ENCODE measurements at regions not wholly inside any gene's neighbourhood (a gene's known extent, or its start where the extent isn't known, plus 50 kb on each side); places are given as distances from the start of the nearest gene placed in this dataset.

DNA sequence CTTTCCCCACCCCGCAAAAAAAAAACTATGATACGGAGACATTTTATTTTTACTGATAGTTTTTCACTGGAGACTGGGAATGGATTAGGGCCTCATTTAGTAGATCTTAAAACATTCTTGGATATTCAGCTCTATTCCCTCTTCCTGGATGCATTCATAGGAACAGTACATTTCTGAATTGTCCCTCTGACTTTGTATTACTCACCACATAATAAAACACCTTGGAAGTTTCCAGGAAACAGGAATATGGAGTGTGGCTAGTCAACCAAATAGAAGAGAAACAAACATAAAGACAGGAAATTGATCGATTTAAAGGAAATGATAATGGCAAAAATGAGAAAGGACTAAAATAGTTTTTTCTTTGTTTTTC lies 147.7 kb downstream of the GPX5 start:
- no peak for TF ChIP-seq TAF1 (IDR thresholded peaks at IDR 0.05; ENCODE audit: low read depth)
- Histone ChIP-seq H4K20me1 (ENCODE audit: insufficient read depth) (no peaks in the 10 kb centered on the region), H3K9me3 (ENCODE audit: low read length) (no peaks in the 10 kb centered on the region), H3K9me2 (ENCODE audit: insufficient read depth, low read length) (no peaks in the 10 kb centered on the region), H3F3A (ENCODE audit: insufficient read depth, low read length, poor library complexity, severe bottlenecking) (no peaks in the 10 kb centered on the region), H3K36me3 (ENCODE audit: insufficient read depth, low read length) (no peaks in the 10 kb centered on the region), H3K4me3 (ENCODE audit: low read length) (peak overlapping the region; percentile 84), H2AFZ (ENCODE audit: low read depth, low read length) (no peak overlapping the region), H3K27me3 (ENCODE audit: insufficient read depth, low read depth, low read length) (no peaks in the 10 kb centered on the region), H3K9ac (ENCODE audit: low read length) (no peak overlapping the region), H3K27ac (ENCODE audit: low read length) (no peak overlapping the region), H3K79me2 (replicated peaks; ENCODE audit: insufficient read depth, low read length) (no peaks in the 10 kb centered on the region), H3K4me2 (ENCODE audit: low read length) (no peak overlapping the region)

DNA sequence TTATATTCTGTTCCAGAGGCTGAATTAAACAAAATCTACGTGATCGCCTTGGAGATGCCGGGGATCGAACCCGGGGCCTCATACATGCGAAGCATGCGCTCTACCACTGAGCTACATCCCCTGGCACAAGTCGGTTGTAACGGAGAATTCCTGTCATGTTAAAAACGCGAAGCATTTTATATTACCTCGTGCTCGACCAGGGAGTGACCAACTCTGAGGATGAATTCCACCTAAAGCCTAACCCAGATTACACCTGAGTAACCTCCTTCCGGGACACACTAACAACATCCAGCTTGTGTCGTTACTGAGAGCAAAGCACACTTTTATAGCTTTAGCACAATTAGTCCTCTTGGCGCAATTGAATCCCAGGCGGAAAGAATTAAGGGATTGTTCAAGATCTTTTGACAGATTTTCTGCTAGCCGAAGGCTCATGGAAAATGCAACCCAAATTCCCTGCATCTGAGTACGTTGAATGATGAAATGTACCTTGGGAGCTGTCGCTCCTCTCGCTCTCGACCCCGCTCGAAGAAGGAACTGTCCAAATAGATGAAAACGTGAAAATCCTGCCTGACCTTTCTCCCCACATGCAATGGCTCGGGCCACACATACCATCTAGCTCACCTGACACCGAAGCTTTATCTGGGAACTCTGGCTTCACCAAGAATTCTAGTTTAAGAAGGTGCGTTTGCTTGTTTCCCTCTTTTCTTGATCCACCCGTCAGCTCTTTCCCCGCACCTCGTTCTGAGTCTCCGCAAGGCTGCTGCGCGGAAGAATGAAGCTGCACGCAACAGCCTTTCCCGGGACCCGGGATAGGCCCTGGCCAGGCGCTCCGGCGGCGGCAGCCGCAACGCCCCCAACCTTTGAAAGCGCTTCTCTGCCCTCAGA lies 148.3 kb downstream of the GPX5 start:
- H4K20me1 ChIP-seq (ENCODE audit: insufficient read depth): no peaks in the 10 kb centered on the region
- H2AFZ ChIP-seq (ENCODE audit: low read depth, low read length): peak overlapping the region; percentile 95
- H3K4me2 ChIP-seq (ENCODE audit: low read length): peak overlapping the region; percentile 66
- H3F3A ChIP-seq (ENCODE audit: insufficient read depth, low read length, poor library complexity, severe bottlenecking): no peaks in the 10 kb centered on the region
- H3K9me3 ChIP-seq (ENCODE audit: low read length): no peaks in the 10 kb centered on the region
- H3K79me2 ChIP-seq (replicated peaks; ENCODE audit: insufficient read depth, low read length): no peaks in the 10 kb centered on the region
- peak overlapping the region; percentile 84 for H3K4me3 ChIP-seq (ENCODE audit: low read length)
- H3K27ac ChIP-seq (ENCODE audit: low read length): peak overlapping the region; percentile 54
- TF ChIP-seq SMC3 (conservative IDR thresholded peaks at IDR 0.05; ENCODE audit: poor library complexity) (no peak), EP300 (conservative IDR thresholded peaks at IDR 0.05; ENCODE audit: poor library complexity, severe bottlenecking) (no peak), MXI1 (conservative IDR thresholded peaks at IDR 0.05; ENCODE audit: poor library complexity, severe bottlenecking) (peak; percentile 86), POLR2AphosphoS5 (IDR thresholded peaks at IDR 0.05) (no peak), RAD21 (conservative IDR thresholded peaks at IDR 0.05) (peak; percentile 27)
- TF ChIP-seq, protein P1, sequence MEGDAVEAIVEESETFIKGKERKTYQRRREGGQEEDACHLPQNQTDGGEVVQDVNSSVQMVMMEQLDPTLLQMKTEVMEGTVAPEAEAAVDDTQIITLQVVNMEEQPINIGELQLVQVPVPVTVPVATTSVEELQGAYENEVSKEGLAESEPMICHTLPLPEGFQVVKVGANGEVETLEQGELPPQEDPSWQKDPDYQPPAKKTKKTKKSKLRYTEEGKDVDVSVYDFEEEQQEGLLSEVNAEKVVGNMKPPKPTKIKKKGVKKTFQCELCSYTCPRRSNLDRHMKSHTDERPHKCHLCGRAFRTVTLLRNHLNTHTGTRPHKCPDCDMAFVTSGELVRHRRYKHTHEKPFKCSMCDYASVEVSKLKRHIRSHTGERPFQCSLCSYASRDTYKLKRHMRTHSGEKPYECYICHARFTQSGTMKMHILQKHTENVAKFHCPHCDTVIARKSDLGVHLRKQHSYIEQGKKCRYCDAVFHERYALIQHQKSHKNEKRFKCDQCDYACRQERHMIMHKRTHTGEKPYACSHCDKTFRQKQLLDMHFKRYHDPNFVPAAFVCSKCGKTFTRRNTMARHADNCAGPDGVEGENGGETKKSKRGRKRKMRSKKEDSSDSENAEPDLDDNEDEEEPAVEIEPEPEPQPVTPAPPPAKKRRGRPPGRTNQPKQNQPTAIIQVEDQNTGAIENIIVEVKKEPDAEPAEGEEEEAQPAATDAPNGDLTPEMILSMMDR (IDR thresholded peaks at IDR 0.05; ENCODE audit: poor library complexity, severe bottlenecking): no peak
- TF ChIP-seq, protein P2, sequence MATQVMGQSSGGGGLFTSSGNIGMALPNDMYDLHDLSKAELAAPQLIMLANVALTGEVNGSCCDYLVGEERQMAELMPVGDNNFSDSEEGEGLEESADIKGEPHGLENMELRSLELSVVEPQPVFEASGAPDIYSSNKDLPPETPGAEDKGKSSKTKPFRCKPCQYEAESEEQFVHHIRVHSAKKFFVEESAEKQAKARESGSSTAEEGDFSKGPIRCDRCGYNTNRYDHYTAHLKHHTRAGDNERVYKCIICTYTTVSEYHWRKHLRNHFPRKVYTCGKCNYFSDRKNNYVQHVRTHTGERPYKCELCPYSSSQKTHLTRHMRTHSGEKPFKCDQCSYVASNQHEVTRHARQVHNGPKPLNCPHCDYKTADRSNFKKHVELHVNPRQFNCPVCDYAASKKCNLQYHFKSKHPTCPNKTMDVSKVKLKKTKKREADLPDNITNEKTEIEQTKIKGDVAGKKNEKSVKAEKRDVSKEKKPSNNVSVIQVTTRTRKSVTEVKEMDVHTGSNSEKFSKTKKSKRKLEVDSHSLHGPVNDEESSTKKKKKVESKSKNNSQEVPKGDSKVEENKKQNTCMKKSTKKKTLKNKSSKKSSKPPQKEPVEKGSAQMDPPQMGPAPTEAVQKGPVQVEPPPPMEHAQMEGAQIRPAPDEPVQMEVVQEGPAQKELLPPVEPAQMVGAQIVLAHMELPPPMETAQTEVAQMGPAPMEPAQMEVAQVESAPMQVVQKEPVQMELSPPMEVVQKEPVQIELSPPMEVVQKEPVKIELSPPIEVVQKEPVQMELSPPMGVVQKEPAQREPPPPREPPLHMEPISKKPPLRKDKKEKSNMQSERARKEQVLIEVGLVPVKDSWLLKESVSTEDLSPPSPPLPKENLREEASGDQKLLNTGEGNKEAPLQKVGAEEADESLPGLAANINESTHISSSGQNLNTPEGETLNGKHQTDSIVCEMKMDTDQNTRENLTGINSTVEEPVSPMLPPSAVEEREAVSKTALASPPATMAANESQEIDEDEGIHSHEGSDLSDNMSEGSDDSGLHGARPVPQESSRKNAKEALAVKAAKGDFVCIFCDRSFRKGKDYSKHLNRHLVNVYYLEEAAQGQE (IDR thresholded peaks at IDR 0.05; ENCODE audit: borderline replicate concordance): no peak
- H3K36me3 ChIP-seq (ENCODE audit: insufficient read depth, low read length): no peaks in the 10 kb centered on the region
- H3K27me3 ChIP-seq (ENCODE audit: insufficient read depth, low read depth, low read length): no peaks in the 10 kb centered on the region
- H3K9me2 ChIP-seq (ENCODE audit: insufficient read depth, low read length): no peaks in the 10 kb centered on the region
- peak overlapping the region; percentile 63 for H3K9ac ChIP-seq (ENCODE audit: low read length)

DNA sequence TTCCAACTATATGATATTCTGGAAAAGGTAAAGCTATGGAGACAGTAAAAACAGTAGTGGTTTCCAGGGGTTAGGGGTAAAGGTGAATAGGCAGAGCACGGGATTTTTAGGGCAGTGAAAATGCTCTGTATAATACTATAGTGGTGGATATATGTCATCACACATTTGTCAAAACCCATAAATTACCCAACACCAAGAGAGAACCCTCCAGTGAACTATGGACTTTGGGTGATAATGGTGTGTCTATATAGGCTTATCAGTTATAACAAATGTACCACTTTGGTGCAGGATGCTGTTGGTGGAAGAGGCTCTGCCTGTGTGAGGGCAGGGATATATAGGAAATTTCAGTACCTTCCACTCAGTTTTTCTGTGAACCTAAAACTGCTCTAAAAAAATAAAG lies 149.9 kb downstream of the GPX5 start:
- Histone ChIP-seq H3K79me2 (replicated peaks; ENCODE audit: insufficient read depth, low read length) (no peaks in the 10 kb centered on the region), H3K4me2 (ENCODE audit: low read length) (no peak overlapping the region), H3K27ac (ENCODE audit: low read length) (no peak overlapping the region), H3K9me3 (ENCODE audit: low read length) (no peaks in the 10 kb centered on the region), H4K20me1 (ENCODE audit: insufficient read depth) (no peaks in the 10 kb centered on the region), H3K36me3 (ENCODE audit: insufficient read depth, low read length) (no peaks in the 10 kb centered on the region), H2AFZ (ENCODE audit: low read depth, low read length) (no peak overlapping the region), H3K4me3 (ENCODE audit: low read length) (no peak overlapping the region), H3K9ac (ENCODE audit: low read length) (no peak overlapping the region), H3K27me3 (ENCODE audit: insufficient read depth, low read depth, low read length) (no peaks in the 10 kb centered on the region), H3K9me2 (ENCODE audit: insufficient read depth, low read length) (no peaks in the 10 kb centered on the region), H3F3A (ENCODE audit: insufficient read depth, low read length, poor library complexity, severe bottlenecking) (no peaks in the 10 kb centered on the region)
- TF ChIP-seq EZH2 (IDR thresholded peaks at IDR 0.05; ENCODE audit: borderline replicate concordance, insufficient read depth, low read length, poor library complexity, severe bottlenecking): no peak
- TF ChIP-seq EP300 (conservative IDR thresholded peaks at IDR 0.05; ENCODE audit: poor library complexity, severe bottlenecking): no peak
- TF ChIP-seq RAD21 (conservative IDR thresholded peaks at IDR 0.05): no peak
- no peak for TF ChIP-seq TAF1 (IDR thresholded peaks at IDR 0.05; ENCODE audit: low read depth)
- TF ChIP-seq, protein P2 (IDR thresholded peaks at IDR 0.05; ENCODE audit: borderline replicate concordance): no peak
- TF ChIP-seq MXI1 (conservative IDR thresholded peaks at IDR 0.05; ENCODE audit: poor library complexity, severe bottlenecking): no peak
- TF ChIP-seq, protein P1 (IDR thresholded peaks at IDR 0.05; ENCODE audit: poor library complexity, severe bottlenecking): no peak
- TF ChIP-seq SMC3 (conservative IDR thresholded peaks at IDR 0.05; ENCODE audit: poor library complexity): no peak
- no peak for TF ChIP-seq POLR2AphosphoS5 (IDR thresholded peaks at IDR 0.05)

Data from neural cell (in vitro differentiated cells).